HG03432 (cell line): ENCODE measurements at regions not wholly inside any gene's neighbourhood (a gene's known extent, or its start where the extent isn't known, plus 50 kb on each side); places are given as distances from the start of the nearest gene placed in this dataset.
"Not testable (repeated sequence)": the region's sequence is repeated elsewhere in the genome, so short reads cannot be mapped to it uniquely, and the experiment has no call there.

Experiments used
- ATAC-seq: cut with Tn5 transposase; IDR thresholded peaks from one replicate; pipeline ENCODE4 v1.9.1; 2021; ENCODE audit warnings: mild to moderate bottlenecking, moderate library complexity; ENCODE audit not compliant: unreplicated experiment

DNA sequence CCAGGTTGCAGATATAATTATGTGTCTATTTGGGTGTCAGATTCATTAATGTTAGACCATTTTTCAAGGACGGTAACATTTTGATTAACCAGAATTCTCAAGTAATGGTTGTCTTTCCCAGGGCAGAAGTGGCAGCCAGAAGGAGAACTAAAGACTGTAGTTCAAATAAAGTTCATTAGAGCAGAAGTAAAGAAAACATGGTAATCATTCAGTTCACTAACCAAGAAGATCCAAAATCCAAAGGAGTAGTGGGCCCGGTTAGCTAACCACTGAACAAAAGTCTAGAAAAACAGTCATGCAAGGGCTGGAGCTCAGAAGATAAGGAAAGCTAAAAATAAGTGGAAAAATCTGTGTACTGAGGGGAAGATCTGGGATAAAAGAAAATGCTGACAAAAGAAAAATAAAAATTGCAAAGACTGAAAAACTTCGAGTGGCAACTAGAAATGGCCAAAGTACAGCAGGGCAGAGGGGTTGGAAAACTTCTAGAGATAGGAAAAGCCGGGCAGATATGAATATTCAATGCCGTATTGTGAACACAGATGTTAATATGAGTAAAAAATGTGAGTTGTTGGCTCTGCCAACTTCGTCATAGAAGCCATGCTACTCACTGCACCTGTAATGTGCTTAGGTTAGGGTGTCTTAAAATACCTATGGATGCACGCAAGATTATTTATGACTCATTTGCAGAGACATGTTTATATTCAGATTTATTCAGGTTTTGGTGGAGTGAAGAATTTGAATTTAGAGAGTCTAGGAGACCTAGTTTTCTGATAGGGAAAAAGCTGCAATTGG, 925.9 kb downstream of the LTN1 start:
- ATAC-seq, result no peak

DNA sequence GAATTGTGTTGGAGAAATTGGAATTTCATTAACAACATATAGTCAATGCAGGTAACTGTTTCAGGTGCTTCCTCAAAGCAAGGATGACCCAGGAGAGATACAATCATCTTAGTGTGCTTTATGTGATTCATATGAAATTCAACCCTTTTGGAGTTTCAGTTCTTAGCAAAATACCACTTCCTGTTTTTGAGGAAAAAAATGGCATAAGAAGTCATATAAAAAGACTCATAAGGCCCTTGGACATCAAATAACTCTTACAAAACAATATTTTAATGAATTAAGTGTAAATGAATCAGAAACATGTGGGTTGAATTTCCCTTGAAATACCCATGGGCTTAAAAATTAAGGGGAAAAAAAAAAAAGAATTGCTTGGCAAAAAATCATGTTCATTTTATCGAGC, 926.6 kb downstream of the LTN1 start:
- ATAC-seq, result no peak

DNA sequence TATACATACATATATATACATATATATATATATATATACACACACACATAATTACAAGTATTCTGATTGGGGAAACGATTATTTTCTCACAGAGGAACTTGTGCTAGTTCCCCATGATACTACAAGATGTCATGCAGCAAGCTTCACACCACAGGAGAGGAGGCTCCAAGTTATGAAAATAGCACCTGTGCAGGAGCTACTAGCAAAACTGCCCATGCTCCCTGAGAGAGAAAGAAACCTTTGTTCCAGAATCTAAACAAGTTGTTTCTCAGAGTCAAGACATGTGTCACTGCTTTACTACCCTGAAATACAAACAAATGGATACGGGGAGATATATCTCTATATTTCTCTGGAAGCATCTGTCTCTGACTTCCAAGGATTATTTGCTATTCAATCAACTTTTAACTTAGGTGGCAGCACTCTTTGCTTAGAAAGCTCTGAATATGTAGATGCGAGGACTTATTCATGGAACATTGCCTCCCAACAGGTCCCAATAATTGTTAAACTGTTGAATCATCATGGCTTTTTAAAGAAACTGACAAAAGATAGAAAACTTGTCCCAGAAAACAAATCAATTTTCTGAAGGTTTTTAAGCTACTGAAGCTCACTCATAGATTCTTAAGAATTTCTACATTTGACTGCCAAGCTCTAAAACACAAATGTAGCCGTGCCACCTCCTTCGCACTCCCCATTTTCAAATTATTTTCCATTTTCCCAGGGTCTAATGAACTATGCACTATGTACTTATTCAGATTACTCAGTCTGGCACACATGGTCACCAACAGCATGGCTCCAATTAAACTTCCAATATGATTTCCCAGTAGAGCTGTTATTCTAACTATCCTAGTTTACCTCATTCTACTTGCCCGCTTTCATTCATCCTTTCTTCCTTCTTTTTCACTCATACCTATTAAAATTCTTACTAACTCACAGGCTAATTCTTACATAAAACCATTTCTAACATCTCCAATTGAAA, 929.1 kb downstream of the LTN1 start:
- no peak for ATAC-seq

DNA sequence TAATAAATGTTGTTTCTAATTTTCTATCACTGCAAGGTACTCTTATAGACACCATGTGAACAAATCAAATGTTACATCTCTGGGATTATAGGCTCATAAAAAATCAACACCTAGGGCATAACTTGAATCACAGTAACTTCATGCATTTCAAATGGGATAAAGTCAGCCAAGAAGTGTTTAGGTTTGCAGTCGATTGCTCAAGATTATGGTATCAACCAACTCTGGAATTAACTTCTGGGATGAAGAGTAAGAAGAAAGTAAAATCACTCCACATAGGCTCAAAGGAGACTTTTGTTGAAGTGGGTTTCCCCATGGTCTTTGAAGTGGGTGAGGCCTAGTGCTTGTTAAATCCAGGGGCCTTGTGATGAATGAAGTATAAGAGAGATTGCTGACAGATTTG, 939.7 kb downstream of the LTN1 start:
- ATAC-seq, result not testable (repeated sequence)

DNA sequence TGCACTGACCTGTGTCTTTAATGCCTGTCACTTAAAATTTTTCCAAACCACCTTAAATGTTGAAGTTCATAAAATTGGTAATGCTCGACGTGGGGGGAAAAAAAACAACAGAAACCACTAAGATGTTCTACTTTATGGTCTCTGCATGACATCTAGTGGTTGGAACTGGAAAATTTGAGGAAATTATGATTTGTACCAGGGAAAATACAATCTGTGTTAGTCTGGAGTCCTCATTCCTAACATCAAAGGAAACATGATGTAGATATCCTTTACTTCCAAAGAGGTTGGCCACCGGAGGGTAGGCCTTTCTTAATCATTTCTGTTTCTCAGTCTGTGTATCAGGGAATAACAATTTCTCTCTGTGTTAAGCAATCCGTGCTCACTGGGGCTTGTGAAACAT, 941.0 kb downstream of the LTN1 start:
- not testable (repeated sequence) for ATAC-seq

DNA sequence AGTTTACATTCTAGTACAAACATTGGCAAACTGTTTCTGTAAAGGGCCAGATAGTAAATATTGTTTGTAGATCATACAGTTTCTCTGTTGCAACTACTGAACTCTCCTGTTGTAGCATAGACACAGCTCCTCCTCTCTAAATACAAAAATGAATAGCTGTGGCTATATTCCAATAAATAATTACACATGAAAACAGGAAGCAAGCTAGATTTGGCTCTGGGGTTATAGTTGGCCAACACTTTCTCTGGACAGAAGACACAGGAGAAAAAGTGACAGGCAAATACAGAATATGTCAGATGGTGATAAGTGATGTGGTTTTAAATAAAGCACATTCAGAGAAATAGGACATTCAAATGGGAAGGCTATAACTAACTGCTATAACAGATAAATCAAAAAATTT, 957.0 kb downstream of the LTN1 start:
- not testable (repeated sequence) for ATAC-seq

DNA sequence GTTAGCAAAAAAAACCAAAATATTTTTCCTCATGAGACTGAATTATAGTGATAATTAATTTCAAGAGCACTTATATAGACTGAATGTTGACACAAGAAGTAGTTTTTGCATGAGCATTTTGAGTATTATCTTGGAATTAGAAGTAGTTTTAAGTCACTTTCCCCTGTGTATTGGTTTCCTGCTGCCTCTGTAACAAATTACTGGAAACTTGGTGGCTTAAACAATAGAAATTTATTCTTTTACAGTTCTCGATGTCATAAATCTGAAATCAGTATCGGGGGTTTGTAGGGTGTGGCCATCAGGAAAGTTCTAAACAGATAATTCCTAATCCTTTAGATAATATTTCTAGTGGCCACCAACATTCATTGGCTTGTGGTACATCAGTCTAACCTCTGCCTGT, 957.8 kb downstream of the LTN1 start:
- ATAC-seq, result not testable (repeated sequence)

DNA sequence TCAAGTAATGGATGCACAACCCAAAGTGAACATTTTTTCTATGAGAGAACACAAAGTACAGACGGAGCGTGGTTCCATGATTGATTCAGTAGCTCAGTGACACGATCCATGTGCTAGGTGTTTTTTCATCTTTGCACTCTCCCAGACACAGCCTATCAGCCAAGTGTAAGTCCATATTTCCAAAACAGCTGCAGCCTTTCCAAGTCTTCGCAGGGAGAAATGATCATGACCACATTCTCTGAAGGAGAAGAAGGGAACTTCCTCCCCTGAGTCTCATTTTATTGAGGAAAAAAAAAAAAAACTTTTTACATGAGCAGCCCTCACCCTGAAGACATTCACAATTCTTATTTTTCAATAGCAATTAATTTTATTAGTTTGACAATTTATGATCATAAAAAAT, 958.3 kb downstream of the LTN1 start:
- not testable (repeated sequence) for ATAC-seq

DNA sequence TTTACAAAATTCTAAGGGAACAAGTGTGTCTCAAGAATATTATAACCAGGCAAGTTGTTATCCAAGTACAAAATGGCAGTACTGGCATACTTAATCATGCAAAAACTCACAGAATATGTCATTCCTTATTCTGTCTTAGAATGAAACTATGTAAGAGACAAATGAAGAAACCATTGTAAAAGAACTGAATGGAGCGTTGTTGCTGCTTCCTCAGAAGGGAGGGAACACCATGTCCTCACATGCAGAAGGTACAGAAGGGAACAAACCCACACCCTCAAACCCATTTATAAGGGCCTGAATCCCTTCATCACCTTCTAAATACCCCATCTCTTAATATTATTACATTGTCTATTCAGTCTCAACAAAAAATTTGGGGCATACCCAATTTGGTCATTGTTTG, 960.0 kb downstream of the LTN1 start:
- ATAC-seq, result not testable (repeated sequence)

DNA sequence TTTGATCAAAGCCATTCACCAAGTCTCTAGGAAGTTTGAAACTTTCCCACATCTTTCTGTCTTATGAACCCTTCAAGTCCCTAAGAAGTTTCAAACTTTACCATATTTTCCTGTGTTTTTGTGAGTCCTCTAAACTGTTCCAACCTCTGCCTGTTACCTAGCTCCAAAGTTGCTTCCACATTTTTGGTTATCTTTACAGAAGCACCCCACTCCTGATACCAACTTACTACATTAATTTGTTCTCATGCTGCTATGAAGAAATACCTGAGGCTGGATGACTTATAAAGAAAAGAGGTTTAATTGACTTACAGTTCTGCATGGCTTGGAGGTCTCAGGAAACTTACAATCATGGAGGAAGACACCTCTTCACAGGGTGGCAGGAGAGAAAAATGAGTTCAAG, 961.6 kb downstream of the LTN1 start:
- not testable (repeated sequence) for ATAC-seq

DNA sequence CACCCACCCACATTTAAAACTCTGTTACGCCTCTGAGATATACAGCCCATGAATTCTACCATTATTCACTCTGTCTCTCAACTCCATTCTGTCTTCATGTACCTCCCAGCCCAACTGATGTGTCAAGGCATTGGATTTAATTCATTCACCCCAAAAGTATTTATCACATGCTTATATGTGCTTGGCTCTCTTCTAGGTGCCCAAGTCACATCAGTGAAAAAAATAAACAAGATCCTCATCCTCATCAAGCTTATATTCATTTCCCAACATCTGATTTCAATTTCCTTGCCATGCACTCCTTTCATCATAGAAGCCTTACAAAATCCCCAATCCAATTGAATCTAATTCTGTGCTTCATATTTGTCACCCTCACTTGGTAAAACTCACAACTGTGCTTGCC, 967.6 kb downstream of the LTN1 start:
- no peak for ATAC-seq

DNA sequence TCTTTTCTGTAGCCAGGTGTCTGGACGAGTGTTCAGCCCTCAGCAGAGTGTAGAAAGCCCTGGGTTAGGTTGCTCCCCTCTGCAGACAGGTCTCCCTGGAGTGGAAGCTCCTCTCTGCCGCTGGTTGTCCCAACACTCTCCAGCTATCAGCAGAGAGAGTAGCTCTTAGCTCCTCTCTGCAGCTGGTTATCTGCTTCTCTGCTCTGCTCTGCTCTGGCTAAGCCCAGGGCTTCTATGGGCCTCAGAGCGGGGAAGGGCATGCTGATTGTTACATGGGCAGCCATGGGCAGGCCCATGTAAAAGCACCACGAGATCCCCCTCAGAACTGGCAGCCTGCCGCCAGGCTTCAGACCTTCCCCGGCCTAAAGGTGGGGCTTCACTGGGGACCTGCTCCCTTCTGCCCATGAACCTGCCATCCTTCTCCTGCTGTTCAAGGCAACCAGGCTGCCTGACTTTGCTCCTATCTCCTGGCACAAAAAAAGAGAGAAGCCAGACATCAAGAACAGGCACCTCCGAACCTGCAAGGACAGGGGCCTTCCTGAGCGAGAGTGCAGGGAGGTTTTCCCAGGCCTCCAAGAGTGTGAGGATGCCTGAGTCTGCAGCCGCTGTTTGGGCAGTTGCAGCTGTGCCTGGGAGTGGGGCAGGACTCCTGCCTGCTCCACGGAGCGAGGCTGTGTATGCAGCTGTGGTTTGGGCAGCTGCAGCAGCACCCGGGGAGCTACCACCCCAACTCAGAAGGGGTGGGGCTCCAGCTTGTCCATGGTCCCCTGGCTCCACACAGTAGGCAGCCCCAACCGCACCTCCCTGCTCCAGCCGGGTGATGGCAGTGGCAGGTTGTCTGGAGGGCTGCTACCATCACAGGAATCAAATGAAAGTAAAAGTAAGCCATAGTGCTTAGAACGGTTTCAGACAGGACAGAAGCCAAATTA, 973.7 kb downstream of the LTN1 start:
- peak; percentile 92 for ATAC-seq

DNA sequence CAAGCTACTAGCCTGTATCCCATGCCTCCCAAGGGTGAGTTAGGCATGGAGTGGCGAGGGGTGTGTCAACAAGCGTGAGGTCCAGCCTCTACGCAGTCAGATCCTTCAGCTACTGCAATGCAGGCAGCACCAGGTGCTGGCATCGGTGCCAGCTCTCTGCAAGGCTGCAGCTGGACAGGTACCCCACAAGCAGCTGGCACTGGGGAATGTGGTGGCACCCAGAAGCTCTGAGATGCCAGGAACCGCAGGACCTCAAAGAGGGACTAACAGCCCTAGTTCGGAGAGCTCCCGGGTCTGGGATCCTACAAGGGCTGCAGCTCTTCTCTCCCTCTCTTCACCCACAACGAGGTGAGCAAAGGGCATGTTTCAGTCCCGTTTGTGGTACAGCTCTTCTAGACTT, 974.5 kb downstream of the LTN1 start:
- ATAC-seq, result no peak

DNA sequence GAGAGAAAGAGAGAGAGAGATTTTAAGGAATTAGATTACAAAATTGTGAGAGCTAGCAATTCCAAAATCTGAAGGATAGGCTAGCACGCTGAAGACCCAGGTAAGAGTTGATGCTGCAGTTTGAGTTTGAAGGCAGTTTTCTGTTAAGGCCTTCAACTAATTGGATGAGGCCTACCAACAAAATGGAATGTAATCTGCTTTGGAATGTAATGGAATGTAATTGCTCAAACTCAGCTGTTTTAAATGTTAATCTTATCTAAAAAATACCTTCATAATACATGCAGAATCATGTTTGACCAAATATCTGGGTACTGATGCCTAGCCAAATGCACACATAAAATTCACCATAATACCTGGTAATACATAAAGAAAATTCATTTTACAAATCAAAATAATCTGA, 976.1 kb downstream of the LTN1 start:
- no peak for ATAC-seq

DNA sequence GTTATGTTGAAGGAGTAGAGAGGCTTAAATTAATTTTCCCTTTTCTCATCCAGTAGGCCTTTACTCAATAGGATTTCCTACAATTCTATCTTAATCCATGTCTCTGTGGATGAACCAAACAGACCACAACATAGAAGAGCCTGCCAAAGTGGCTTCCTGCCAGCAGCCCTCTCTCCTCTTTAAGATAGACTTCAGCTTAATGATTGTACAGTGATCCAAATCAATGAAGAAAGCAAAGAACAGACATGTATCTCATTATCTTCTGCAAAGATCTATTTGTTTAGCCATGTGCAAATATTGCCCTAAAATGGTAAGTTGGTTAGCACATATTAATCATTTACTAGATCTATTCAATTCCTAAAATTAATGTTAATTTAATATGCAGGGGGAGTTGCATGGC, 979.6 kb downstream of the LTN1 start:
- not testable (repeated sequence) for ATAC-seq

DNA sequence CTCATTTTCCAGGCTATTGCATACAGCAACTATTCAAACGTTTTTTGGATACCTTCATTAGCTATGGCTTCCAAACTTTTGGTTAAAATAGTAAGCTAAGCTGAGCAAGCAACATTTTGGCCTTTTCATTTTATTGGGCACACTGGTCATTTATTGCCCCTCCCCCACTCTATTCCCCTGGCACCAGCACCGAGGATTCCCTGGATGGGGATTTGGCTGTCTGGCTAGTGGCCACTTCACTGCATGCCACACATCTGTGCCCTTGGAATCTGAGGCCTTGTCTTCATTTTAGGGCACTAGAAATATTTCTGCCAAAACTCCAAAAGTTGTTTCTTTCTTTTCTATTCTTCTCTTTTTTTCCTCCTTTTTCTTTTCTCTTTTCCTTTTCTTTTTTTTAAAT, 980.7 kb downstream of the LTN1 start:
- ATAC-seq, result not testable (repeated sequence)

DNA sequence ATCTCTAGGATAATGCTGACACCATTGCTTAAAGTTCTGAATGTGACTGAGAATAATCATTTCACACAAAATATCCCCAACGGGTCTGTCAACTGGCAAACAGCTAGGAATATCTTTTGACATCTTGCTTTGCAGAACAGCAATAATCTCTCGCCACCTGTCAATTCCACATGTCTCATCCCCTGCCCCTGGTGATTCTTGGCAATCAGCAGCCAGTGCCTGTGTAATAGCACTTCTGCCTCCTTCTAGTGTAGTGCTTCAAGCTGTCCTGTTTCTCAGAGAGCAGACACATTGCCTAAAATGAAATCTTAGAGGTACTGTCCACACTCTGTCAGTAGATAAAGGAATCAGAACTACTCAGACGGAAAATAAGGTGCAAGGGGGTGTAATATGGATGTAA, 984.4 kb downstream of the LTN1 start:
- not testable (repeated sequence) for ATAC-seq

DNA sequence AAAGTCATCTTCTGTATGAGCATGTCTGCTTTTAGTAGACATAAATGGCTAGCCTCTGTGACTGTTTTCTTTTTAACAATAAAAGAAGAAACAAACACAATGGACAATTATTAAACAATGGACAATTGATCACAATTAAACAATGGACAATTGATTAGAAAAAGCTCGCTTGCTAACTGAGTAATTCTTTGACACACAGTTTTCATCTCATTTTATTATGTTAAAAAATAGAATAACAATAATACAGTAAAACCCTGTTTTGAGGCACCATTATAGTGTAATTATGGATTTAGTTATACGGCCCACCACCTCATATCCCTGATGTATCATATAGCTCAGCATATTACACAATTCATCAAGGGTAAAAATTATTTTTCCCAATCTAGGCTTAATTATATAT, 989.0 kb downstream of the LTN1 start:
- ATAC-seq, result not testable (repeated sequence)

DNA sequence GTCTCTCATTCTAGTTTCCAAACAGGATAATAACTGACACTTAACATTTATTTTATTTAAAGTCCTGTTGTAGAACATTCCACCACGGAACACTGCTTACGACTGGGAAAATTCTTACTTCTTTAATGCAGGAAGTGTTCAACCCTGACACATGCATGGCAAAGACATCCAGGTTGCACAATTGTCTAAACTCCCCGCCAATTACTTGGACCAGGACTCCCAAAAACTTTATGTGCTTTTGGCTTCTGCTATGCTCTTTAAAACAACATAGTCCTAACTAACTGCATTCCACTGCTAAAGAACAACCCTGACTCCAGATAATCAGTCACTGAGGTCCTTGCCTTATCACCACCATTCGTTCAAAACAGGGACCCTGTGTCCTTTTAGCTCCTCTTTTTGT, 995.8 kb downstream of the LTN1 start:
- ATAC-seq, result not testable (repeated sequence)

DNA sequence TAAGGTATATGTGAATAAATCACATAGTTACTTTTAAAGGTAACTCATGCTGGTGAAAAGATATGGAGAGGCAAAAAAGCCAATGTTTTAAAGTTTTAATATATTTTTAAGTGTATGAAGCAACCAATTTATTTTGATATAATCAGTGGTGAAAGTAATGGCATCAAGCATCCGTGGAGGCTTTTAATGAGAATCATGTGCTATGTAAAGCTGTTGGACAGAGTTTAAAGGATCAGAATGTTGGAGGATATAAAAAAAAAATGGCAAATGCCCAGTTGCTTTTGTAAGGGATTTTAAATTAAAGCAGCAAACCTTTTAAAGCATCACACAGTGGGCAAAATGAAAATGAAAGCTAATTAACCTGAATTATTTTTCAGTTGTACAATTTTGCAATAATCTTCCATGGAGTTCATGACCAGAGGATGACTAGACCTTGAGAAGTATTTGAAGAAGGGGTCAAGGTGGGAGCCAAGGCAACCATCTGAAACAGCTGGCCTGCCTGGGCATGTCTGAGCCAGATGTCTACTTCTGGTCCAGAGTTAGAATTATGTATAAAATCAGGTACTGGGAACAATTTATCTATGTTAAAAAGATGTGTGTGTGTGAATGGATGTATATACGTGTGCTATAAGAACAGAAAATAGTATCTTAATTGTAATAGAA, 1007.9 kb downstream of the LTN1 start:
- ATAC-seq, result not testable (repeated sequence)
